Neural progenitor cell (in vitro differentiated cells): ENCODE measurements at regions not wholly inside any gene's neighbourhood (a gene's known extent, or its start where the extent isn't known, plus 50 kb on each side); places are given as distances from the start of the nearest gene placed in this dataset.

ENCODE experiments used
- DNase-seq: peaks from one replicate; pipeline ENCODE4 v3.0.0-alpha.2; 2016; ENCODE audit warnings: low spot score
- H2AFZ ChIP-seq: fragments of 200-600 bp; sonication (generic); replicated peaks from 2 replicates; pipeline ENCODE4 v1.6.1; 2016; ENCODE audit warnings: antibody characterized with exemption
- H3F3A ChIP-seq: fragments of 200-600 bp; sonication (generic); 2 replicates; pipeline ENCODE4 v1.6.1; 2016; ENCODE audit warnings: antibody characterized with exemption, low read depth
- H3K27ac ChIP-seq: fragments of 200-600 bp; sonication (generic); 2 replicates; pipeline ENCODE4 v1.5.1; 2016; ENCODE audit warnings: mild to moderate bottlenecking
- H3K27me3 ChIP-seq: fragments of 200-600 bp; sonication (generic); 2 replicates; pipeline ENCODE4 v1.6.1; 2016; ENCODE audit warnings: mild to moderate bottlenecking, moderate library complexity
- H3K36me3 ChIP-seq: fragments of 200-600 bp; sonication (generic); 2 replicates; pipeline ENCODE4 v1.5.1; 2016
- H3K4me1 ChIP-seq: fragments of 200-600 bp; sonication (generic); 2 replicates; pipeline ENCODE4 v1.6.1; 2016; ENCODE audit warnings: mixed run types
- H3K4me2 ChIP-seq: fragments of 200-600 bp; sonication (generic); 2 replicates; pipeline ENCODE4 v1.6.1; 2016
- H3K4me3 ChIP-seq: fragments of 200-600 bp; sonication (generic); 2 replicates; pipeline ENCODE4 v1.5.1; 2016
- H3K79me2 ChIP-seq: fragments of 200-600 bp; sonication (generic); 2 replicates; pipeline ENCODE4 v1.6.1; 2016; ENCODE audit warnings: low read depth
- H3K9ac ChIP-seq: fragments of 200-600 bp; sonication (generic); 2 replicates; pipeline ENCODE4 v1.6.1; 2016
- H3K9me3 ChIP-seq: fragments of 200-600 bp; sonication (generic); 2 replicates; pipeline ENCODE4 v1.5.1; 2016; ENCODE audit warnings: low read depth
- H4K20me1 ChIP-seq: fragments of 200-600 bp; sonication (generic); 2 replicates; pipeline ENCODE4 v1.6.1; 2016; ENCODE audit warnings: low read depth
- H3K27ac Mint-ChIP-seq: 3 replicates; pipeline ENCODE4 v1.8.0; 2021; ENCODE audit warnings: mixed read lengths
- H3K27me3 Mint-ChIP-seq: 2 replicates; pipeline ENCODE4 v1.8.0; 2022; ENCODE audit warnings: low read depth, mild to moderate bottlenecking, inconsistent platforms, moderate library complexity, mixed read lengths; ENCODE audit not compliant: insufficient read depth
- H3K36me3 Mint-ChIP-seq: 3 replicates; pipeline ENCODE4 v1.8.0; 2021; ENCODE audit warnings: mixed read lengths
- H3K4me1 Mint-ChIP-seq: 3 replicates; pipeline ENCODE4 v1.8.0; 2021; ENCODE audit warnings: mixed read lengths
- H3K4me3 Mint-ChIP-seq: 3 replicates; pipeline ENCODE4 v1.8.0; 2021; ENCODE audit warnings: mild to moderate bottlenecking, moderate library complexity, mixed read lengths
- H3K9me3 Mint-ChIP-seq: 3 replicates; pipeline ENCODE4 v1.8.0; 2020; ENCODE audit warnings: mixed read lengths
- EZH2 ChIP-seq: fragments of 200-600 bp; sonication (generic); IDR thresholded peaks from 2 replicates; pipeline ENCODE4 v1.6.1; 2017; ENCODE audit warnings: antibody characterized with exemption, mild to moderate bottlenecking, moderate library complexity
- EZH2phosphoT487 ChIP-seq: fragments of 200-600 bp; sonication (generic); IDR thresholded peaks from 2 replicates; pipeline ENCODE4 v1.6.1; 2017; ENCODE audit warnings: antibody characterized with exemption
- TF ChIP-seq, protein P1 (sequence below): fragments of 200-600 bp; sonication (generic); IDR thresholded peaks from 2 replicates; pipeline ENCODE4 v1.5.1; 2017; ENCODE audit warnings: antibody characterized with exemption, mild to moderate bottlenecking

DNA sequence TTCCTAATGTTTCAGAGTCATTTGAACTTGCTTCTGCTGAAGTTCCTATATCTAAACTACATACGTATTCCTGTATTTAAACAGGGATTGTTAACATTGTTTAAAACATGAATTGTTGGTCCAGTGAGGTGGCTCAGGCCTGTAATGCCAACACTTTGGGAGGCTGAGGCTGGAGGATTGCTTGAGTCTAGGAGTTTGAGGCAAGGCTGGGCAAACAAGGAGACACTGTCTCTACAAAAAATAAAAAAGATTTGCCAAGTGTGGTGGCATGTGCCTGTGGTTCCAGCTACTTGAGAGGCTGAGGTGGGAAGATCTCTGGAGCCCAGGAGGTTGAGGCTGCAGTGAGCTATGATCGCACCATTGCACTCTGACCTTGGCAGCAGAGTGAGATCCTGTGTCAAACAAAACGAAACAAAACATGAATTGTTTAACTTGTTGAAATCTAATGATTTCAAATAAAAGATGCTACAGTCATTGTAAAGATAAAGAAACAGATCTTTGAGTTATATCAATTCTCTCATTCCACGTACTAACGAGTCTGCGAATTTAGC is 809.4 kb downstream of the TYW1 start:
- no peaks in the 10 kb centered on the region for H3K4me1 Mint-ChIP-seq
- no peak overlapping the region for H3K27ac Mint-ChIP-seq
- H3K36me3 Mint-ChIP-seq, result no peaks in the 10 kb centered on the region
- no peak overlapping the region for H3K9ac ChIP-seq
- H3K36me3 ChIP-seq, result no peaks in the 10 kb centered on the region
- no peak overlapping the region for H3K4me2 ChIP-seq
- H3K27me3 Mint-ChIP-seq, result peaks cover 5% of the 10 kb centered on the region
- H3K4me3 ChIP-seq, result no peak overlapping the region
- TF ChIP-seq EZH2phosphoT487, result no peak
- TF ChIP-seq, protein P1, sequence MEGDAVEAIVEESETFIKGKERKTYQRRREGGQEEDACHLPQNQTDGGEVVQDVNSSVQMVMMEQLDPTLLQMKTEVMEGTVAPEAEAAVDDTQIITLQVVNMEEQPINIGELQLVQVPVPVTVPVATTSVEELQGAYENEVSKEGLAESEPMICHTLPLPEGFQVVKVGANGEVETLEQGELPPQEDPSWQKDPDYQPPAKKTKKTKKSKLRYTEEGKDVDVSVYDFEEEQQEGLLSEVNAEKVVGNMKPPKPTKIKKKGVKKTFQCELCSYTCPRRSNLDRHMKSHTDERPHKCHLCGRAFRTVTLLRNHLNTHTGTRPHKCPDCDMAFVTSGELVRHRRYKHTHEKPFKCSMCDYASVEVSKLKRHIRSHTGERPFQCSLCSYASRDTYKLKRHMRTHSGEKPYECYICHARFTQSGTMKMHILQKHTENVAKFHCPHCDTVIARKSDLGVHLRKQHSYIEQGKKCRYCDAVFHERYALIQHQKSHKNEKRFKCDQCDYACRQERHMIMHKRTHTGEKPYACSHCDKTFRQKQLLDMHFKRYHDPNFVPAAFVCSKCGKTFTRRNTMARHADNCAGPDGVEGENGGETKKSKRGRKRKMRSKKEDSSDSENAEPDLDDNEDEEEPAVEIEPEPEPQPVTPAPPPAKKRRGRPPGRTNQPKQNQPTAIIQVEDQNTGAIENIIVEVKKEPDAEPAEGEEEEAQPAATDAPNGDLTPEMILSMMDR, result no peak
- TF ChIP-seq EZH2, result no peak
- peaks cover 2% of the 10 kb centered on the region for H3K9me3 Mint-ChIP-seq
- no peaks in the 10 kb centered on the region for H3F3A ChIP-seq
- DNase-seq, result no peak
- H2AFZ ChIP-seq, result no peak overlapping the region
- H4K20me1 ChIP-seq, result no peaks in the 10 kb centered on the region
- no peaks in the 10 kb centered on the region for H3K9me3 ChIP-seq
- no peaks in the 10 kb centered on the region for H3K4me1 ChIP-seq
- H3K4me3 Mint-ChIP-seq, result no peak overlapping the region
- H3K27me3 ChIP-seq, result no peaks in the 10 kb centered on the region
- no peak overlapping the region for H3K27ac ChIP-seq
- H3K79me2 ChIP-seq, result no peaks in the 10 kb centered on the region

DNA sequence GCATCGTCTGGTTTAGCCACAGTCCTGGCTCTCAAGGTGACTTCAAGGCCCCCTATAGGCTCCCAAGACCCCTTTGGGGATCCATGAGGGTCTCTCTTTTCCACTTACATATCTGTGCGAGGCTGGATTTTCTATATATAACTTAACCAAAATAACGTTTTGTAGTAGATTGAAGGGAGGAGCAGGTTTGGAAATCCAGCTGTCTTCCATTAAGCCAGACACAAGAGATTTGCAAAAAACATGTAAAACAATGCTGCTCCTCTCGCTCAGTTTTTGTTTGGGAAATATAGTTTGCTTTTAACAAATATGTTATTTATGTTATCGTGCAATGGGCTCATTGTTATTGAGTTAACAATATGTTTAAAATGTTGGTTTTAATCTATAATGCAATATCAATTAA is 811.2 kb downstream of the TYW1 start:
- Mint-ChIP-seq H3K9me3 (peaks cover 4% of the 10 kb centered on the region), H3K27me3 (peaks cover 4% of the 10 kb centered on the region), H3K4me3 (no peak overlapping the region), H3K4me1 (no peaks in the 10 kb centered on the region), H3K36me3 (no peaks in the 10 kb centered on the region), H3K27ac (no peak overlapping the region)
- H3K9ac ChIP-seq, result no peak overlapping the region
- no peaks in the 10 kb centered on the region for H3K79me2 ChIP-seq
- no peaks in the 10 kb centered on the region for H3K9me3 ChIP-seq
- H3K4me2 ChIP-seq, result no peak overlapping the region
- no peaks in the 10 kb centered on the region for H3F3A ChIP-seq
- no peaks in the 10 kb centered on the region for H4K20me1 ChIP-seq
- no peaks in the 10 kb centered on the region for H3K36me3 ChIP-seq
- H3K4me3 ChIP-seq, result no peak overlapping the region
- H2AFZ ChIP-seq, result no peak overlapping the region
- no peak overlapping the region for H3K27ac ChIP-seq
- TF ChIP-seq, protein P1, result no peak
- TF ChIP-seq EZH2, result no peak
- TF ChIP-seq EZH2phosphoT487, result no peak
- no peaks in the 10 kb centered on the region for H3K27me3 ChIP-seq
- DNase-seq, result no peak
- no peaks in the 10 kb centered on the region for H3K4me1 ChIP-seq

DNA sequence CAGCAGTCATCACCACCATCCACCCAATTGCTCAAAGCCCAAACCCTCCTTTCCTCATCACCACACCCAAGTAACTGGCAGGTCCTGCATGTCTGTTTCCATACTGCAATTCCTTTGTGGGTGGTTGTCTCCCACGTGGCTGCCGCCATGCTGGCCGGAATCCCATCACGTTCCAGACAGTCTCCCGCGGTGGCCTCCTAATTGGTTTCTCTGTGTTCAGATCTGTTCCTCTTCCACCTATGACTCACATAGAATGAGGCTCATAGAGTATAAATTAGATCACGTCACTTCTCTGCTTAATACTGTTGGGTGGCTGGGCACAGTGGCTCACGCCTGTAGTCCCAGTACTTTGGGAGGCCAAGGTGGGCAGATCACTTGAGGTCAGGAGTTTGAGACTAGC is 813.0 kb downstream of the TYW1 start:
- Histone ChIP-seq H3F3A (no peaks in the 10 kb centered on the region), H4K20me1 (no peaks in the 10 kb centered on the region), H2AFZ (no peak overlapping the region), H3K36me3 (no peaks in the 10 kb centered on the region), H3K4me2 (no peak overlapping the region), H3K27me3 (no peaks in the 10 kb centered on the region), H3K9ac (no peak overlapping the region), H3K79me2 (no peaks in the 10 kb centered on the region), H3K9me3 (no peaks in the 10 kb centered on the region), H3K4me1 (no peaks in the 10 kb centered on the region), H3K27ac (no peak overlapping the region), H3K4me3 (no peak overlapping the region)
- TF ChIP-seq EZH2 (no peak), EZH2phosphoT487 (no peak)
- TF ChIP-seq, protein P1, result no peak
- Mint-ChIP-seq H3K27me3 (no peaks in the 10 kb centered on the region), H3K27ac (peak overlapping the region; percentile 30), H3K9me3 (peaks cover 2% of the 10 kb centered on the region), H3K4me3 (no peak overlapping the region), H3K4me1 (no peaks in the 10 kb centered on the region), H3K36me3 (no peaks in the 10 kb centered on the region)
- DNase-seq, result no peak
